ACHN (cell line): ENCODE measurements at regions not wholly inside any gene's neighbourhood (a gene's known extent, or its start where the extent isn't known, plus 50 kb on each side); places are given as distances from the start of the nearest gene placed in this dataset.

Experiments
- DNase-seq: peaks from one replicate; pipeline ENCODE4 v3.0.0-alpha.2; 2015
- in situ Hi-C: cut with HindIII; loops from 2 replicates; pipeline ENCODE4 v1.10.0; 2017; ENCODE audit warnings: low sequenced_read_pairs, low pct_ligation_motif_present, low pct_unique_long_range_greater_than_20kb

DNA sequence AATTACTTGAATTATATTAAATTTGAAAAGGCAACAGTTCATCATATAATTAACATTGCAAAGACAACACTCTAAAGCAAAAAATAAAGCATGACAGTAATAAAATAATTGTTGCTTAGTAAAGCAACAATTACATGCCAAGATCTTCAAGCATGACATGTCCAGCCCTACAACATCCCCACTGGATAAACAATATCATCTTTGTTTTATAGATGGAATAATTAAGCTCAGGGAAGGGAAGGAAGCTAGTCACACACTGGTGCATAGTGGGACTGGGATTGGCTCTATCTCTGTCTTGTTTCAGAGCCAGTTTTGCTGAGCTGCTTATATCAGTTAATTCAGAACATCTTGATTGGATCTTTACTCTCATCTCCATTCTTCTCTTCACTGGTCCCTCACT lies 49.9 kb upstream of the PARD3B start:
- in situ Hi-C loops = no loop called here
- DNase-seq = no peak
